HG03045 (cell line): ENCODE measurements at regions not wholly inside any gene's neighbourhood (a gene's known extent, or its start where the extent isn't known, plus 50 kb on each side); places are given as distances from the start of the nearest gene placed in this dataset.
"Not testable (repeated sequence)": the region's sequence is repeated elsewhere in the genome, so short reads cannot be mapped to it uniquely, and the experiment has no call there.

Experiments used
- ATAC-seq: cut with Tn5 transposase; IDR thresholded peaks from one replicate; pipeline ENCODE4 v1.9.1; 2021; ENCODE audit warnings: mild to moderate bottlenecking, moderate library complexity; ENCODE audit not compliant: unreplicated experiment

- ATAC-seq = no peak
Observed at GRCh38 chr1:181324797-181325616, 158.3 kb upstream of the CACNA1E start.

- not testable (repeated sequence) for ATAC-seq
Observed at GRCh38 chr1:181325765-181326164, 157.6 kb upstream of the CACNA1E start.

GRCh38 chr1:181326348-181326747, 157.0 kb upstream of the CACNA1E start:
- ATAC-seq = no peak

- ATAC-seq = no peak
Observed at GRCh38 chr1:181327796-181328195, 155.5 kb upstream of the CACNA1E start.

- no peak for ATAC-seq
Observed at GRCh38 chr1:181334724-181335123, 148.6 kb upstream of the CACNA1E start.

GRCh38 chr1:181335631-181336030, 147.7 kb upstream of the CACNA1E start:
- no peak for ATAC-seq

- no peak for ATAC-seq
Observed at GRCh38 chr1:181341026-181341632, 142.2 kb upstream of the CACNA1E start.

- ATAC-seq = no peak
Observed at GRCh38 chr1:181344091-181344490, 139.2 kb upstream of the CACNA1E start.

GRCh38 chr1:181345146-181345545, 138.2 kb upstream of the CACNA1E start:
- ATAC-seq = no peak

GRCh38 chr1:181347495-181348390, 135.6 kb upstream of the CACNA1E start:
- no peak for ATAC-seq

- ATAC-seq = no peak
Observed at GRCh38 chr1:181349512-181349911, 133.8 kb upstream of the CACNA1E start.

GRCh38 chr1:181350131-181350530, 133.2 kb upstream of the CACNA1E start:
- ATAC-seq = no peak

- no peak for ATAC-seq
Observed at GRCh38 chr1:181351740-181352139, 131.6 kb upstream of the CACNA1E start.

GRCh38 chr1:181352695-181353094, 130.6 kb upstream of the CACNA1E start:
- no peak for ATAC-seq

GRCh38 chr1:181353526-181353925, 129.8 kb upstream of the CACNA1E start:
- ATAC-seq = no peak

GRCh38 chr1:181354865-181355264, 128.5 kb upstream of the CACNA1E start:
- no peak for ATAC-seq

- no peak for ATAC-seq
Observed at GRCh38 chr1:181356505-181357340, 126.6 kb upstream of the CACNA1E start.

- no peak for ATAC-seq
Observed at GRCh38 chr1:181359012-181359411, 124.3 kb upstream of the CACNA1E start.

- ATAC-seq = no peak
Observed at GRCh38 chr1:181364801-181365200, 118.5 kb upstream of the CACNA1E start.

- ATAC-seq = no peak
Observed at GRCh38 chr1:181366910-181367309, 116.4 kb upstream of the CACNA1E start.

- no peak for ATAC-seq
Observed at GRCh38 chr1:181369416-181369815, 113.9 kb upstream of the CACNA1E start.
